HepG2 (cell line): ENCODE measurements at regions not wholly inside any gene's neighbourhood (a gene's known extent, or its start where the extent isn't known, plus 50 kb on each side); places are given as distances from the start of the nearest gene placed in this dataset.
A peak's percentile ranks its signal among the peaks of the same experiment; 100 is the strongest.

ENCODE experiments used
- CEBPG ChIP-seq: IDR thresholded peaks from 2 replicates; pipeline ENCODE4 v1.6.1; 2016
- NKX3-1 ChIP-seq: sonication (generic); formaldehyde crosslinking; IDR thresholded peaks from 2 replicates; pipeline ENCODE4 v1.5.0; 2020; ENCODE audit warnings: missing genetic modification reagents
- SATB2 ChIP-seq: sonication (generic); formaldehyde crosslinking; IDR thresholded peaks from 2 replicates; pipeline ENCODE4 v1.5.0; 2020; ENCODE audit warnings: missing genetic modification reagents
- TMF1 ChIP-seq: sonication (generic); formaldehyde crosslinking; IDR thresholded peaks from 2 replicates; pipeline ENCODE4 v1.8.1; 2022; ENCODE audit warnings: low read depth, missing genetic modification reagents
- ZBTB20 ChIP-seq: sonication (generic); formaldehyde crosslinking; IDR thresholded peaks from 2 replicates; pipeline ENCODE4 v1.8.1; 2023; ENCODE audit warnings: missing genetic modification reagents, low read depth, mild to moderate bottlenecking, borderline replicate concordance
- ZNF138 ChIP-seq: sonication (generic); formaldehyde crosslinking; IDR thresholded peaks from 2 replicates; pipeline ENCODE4 v1.5.0; 2020; ENCODE audit warnings: mild to moderate bottlenecking, low read depth, missing genetic modification reagents
- ZNF264 ChIP-seq: sonication (generic); formaldehyde crosslinking; IDR thresholded peaks from 2 replicates; pipeline ENCODE4 v1.4.0; 2020; ENCODE audit warnings: missing genetic modification reagents
- ZNF337 ChIP-seq: sonication (generic); formaldehyde crosslinking; IDR thresholded peaks from 2 replicates; pipeline ENCODE4 v1.5.1; 2020; ENCODE audit warnings: missing genetic modification reagents, low read depth, mild to moderate bottlenecking, borderline replicate concordance
- ZNF558 ChIP-seq: sonication (generic); formaldehyde crosslinking; IDR thresholded peaks from 2 replicates; pipeline ENCODE4 v1.9.0; 2022; ENCODE audit warnings: mild to moderate bottlenecking, missing genetic modification reagents, borderline replicate concordance
- ZNF775 ChIP-seq: sonication (generic); formaldehyde crosslinking; IDR thresholded peaks from 2 replicates; pipeline ENCODE4 v1.4.0; 2020; ENCODE audit warnings: missing genetic modification reagents, mild to moderate bottlenecking, moderate library complexity, borderline replicate concordance
- ZNF781 ChIP-seq: sonication (generic); formaldehyde crosslinking; IDR thresholded peaks from 2 replicates; pipeline ENCODE4 v1.5.1; 2020; ENCODE audit warnings: borderline replicate concordance, mild to moderate bottlenecking, missing genetic modification reagents; ENCODE audit errors: not compliant biosample characterization
- ZNF883 ChIP-seq: sonication (generic); formaldehyde crosslinking; IDR thresholded peaks from 2 replicates; pipeline ENCODE4 v1.5.1; 2020; ENCODE audit warnings: mild to moderate bottlenecking, missing genetic modification reagents; ENCODE audit errors: not compliant biosample characterization
- TF ChIP-seq, protein P1 (sequence below), 2 experiments: fragments of 450-650 bp in 1 of 2; sonication (generic) in 1 of 2; formaldehyde crosslinking in 1 of 2; IDR thresholded peaks; 2 replicates each; pipeline versions ENCODE4 v1.6.1 to v1.8.0; 2016 to 2022; ENCODE audit warnings: antibody characterized with exemption in 1 of 2, mild to moderate bottlenecking in 1 of 2, missing genetic modification reagents in 1 of 2
- TF ChIP-seq, protein P2 (sequence below): sonication (generic); formaldehyde crosslinking; IDR thresholded peaks from 2 replicates; pipeline ENCODE4 v1.4.0; 2020; ENCODE audit warnings: mild to moderate bottlenecking, missing genetic modification reagents
- TF ChIP-seq, protein P3 (sequence below): sonication (generic); formaldehyde crosslinking; IDR thresholded peaks from 2 replicates; pipeline ENCODE4 v1.5.1; 2020; ENCODE audit warnings: missing genetic modification reagents, mild to moderate bottlenecking, borderline replicate concordance
- TF ChIP-seq, protein P4 (sequence below): sonication (generic); formaldehyde crosslinking; IDR thresholded peaks from 2 replicates; pipeline ENCODE4 v1.4.0; 2020; ENCODE audit warnings: mild to moderate bottlenecking, missing genetic modification reagents
- TF ChIP-seq, protein P5 (sequence below): sonication (generic); formaldehyde crosslinking; IDR thresholded peaks from 2 replicates; pipeline ENCODE4 v1.5.0; 2020; ENCODE audit warnings: missing genetic modification reagents, mild to moderate bottlenecking, borderline replicate concordance

DNA sequence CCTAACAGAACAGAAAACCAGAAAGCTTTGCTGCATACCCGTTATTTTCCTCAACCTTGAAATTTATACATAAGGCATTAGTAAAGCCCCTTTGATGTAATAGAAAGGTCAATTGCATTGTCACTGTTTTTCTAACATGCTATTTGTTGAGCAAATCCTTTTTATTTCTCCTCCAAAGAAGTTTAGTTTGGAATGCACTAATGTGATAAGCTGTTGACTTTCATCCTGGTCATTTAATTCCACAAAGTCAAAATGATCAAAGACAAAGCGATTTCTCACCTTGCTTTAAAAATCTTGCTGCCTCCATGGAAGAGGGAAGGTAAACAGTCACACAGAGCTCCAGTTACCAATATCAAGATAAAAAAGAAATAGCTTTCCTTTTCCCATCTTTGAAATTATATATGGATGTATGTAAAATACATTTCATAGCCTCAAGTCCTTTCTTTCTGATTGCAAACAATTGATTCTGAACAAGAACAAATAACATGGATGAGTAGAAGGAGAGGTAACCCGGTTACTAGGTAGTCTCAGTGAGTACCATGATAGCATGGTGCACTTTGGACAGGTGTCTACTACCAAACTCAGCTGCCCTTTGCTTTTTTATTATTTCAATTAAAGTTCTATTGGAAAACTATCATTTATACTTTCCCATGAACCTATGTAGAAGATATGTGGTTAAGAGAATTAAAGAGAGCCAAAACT lies 452.7 kb downstream of the STK39 start (continued):
- TF ChIP-seq, protein P1, sequence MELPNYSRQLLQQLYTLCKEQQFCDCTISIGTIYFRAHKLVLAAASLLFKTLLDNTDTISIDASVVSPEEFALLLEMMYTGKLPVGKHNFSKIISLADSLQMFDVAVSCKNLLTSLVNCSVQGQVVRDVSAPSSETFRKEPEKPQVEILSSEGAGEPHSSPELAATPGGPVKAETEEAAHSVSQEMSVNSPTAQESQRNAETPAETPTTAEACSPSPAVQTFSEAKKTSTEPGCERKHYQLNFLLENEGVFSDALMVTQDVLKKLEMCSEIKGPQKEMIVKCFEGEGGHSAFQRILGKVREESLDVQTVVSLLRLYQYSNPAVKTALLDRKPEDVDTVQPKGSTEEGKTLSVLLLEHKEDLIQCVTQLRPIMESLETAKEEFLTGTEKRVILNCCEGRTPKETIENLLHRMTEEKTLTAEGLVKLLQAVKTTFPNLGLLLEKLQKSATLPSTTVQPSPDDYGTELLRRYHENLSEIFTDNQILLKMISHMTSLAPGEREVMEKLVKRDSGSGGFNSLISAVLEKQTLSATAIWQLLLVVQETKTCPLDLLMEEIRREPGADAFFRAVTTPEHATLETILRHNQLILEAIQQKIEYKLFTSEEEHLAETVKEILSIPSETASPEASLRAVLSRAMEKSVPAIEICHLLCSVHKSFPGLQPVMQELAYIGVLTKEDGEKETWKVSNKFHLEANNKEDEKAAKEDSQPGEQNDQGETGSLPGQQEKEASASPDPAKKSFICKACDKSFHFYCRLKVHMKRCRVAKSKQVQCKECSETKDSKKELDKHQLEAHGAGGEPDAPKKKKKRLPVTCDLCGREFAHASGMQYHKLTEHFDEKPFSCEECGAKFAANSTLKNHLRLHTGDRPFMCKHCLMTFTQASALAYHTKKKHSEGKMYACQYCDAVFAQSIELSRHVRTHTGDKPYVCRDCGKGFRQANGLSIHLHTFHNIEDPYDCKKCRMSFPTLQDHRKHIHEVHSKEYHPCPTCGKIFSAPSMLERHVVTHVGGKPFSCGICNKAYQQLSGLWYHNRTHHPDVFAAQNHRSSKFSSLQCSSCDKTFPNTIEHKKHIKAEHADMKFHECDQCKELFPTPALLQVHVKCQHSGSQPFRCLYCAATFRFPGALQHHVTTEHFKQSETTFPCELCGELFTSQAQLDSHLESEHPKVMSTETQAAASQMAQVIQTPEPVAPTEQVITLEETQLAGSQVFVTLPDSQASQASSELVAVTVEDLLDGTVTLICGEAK (IDR thresholded peaks at IDR 0.05) = no peak
- TF ChIP-seq, protein P1 (CRISPR knock-in tag; IDR thresholded peaks at IDR 0.05) = no peak
- TF ChIP-seq, protein P2, sequence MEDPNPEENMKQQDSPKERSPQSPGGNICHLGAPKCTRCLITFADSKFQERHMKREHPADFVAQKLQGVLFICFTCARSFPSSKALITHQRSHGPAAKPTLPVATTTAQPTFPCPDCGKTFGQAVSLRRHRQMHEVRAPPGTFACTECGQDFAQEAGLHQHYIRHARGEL (CRISPR knock-in tag) = no peak
- TF ChIP-seq ZNF138 (no peak), ZNF781 (CRISPR knock-in tag) (no peak), ZNF337 (CRISPR knock-in tag) (no peak), ZBTB20 (no peak), ZNF775 (CRISPR knock-in tag) (no peak), NKX3-1 (CRISPR knock-in tag) (no peak), ZNF558 (no peak), CEBPG (peak; percentile 73), ZNF264 (CRISPR knock-in tag) (peak; percentile 39; the same call in 1 of the 2 replicates), ZNF883 (CRISPR knock-in tag) (no peak), SATB2 (CRISPR knock-in tag) (no peak), TMF1 (no peak)
- TF ChIP-seq, protein P3, sequence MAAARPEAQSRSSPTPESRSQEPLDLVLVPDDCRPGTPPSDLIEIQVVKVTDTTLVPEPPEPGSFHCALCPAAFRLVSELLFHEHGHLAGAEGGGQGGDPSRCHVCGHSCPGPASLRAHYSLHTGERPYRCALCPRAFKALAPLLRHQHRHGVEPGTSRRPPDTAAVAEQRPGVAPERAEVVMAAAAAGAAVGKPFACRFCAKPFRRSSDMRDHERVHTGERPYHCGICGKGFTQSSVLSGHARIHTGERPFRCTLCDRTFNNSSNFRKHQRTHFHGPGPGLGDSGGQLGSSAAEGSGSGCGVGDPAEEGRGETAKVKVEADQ = no peak
- TF ChIP-seq, protein P4, sequence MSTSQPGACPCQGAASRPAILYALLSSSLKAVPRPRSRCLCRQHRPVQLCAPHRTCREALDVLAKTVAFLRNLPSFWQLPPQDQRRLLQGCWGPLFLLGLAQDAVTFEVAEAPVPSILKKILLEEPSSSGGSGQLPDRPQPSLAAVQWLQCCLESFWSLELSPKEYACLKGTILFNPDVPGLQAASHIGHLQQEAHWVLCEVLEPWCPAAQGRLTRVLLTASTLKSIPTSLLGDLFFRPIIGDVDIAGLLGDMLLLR = no peak
- TF ChIP-seq, protein P5, sequence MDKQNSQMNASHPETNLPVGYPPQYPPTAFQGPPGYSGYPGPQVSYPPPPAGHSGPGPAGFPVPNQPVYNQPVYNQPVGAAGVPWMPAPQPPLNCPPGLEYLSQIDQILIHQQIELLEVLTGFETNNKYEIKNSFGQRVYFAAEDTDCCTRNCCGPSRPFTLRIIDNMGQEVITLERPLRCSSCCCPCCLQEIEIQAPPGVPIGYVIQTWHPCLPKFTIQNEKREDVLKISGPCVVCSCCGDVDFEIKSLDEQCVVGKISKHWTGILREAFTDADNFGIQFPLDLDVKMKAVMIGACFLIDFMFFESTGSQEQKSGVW = no peak
